ENCODE measurements at regions not wholly inside any gene's neighbourhood (a gene's known extent, or its start where the extent isn't known, plus 50 kb on each side); places are given as distances from the start of the nearest gene placed in this dataset.
A peak's percentile ranks its signal among the peaks of the same experiment; 100 is the strongest.

DNA sequence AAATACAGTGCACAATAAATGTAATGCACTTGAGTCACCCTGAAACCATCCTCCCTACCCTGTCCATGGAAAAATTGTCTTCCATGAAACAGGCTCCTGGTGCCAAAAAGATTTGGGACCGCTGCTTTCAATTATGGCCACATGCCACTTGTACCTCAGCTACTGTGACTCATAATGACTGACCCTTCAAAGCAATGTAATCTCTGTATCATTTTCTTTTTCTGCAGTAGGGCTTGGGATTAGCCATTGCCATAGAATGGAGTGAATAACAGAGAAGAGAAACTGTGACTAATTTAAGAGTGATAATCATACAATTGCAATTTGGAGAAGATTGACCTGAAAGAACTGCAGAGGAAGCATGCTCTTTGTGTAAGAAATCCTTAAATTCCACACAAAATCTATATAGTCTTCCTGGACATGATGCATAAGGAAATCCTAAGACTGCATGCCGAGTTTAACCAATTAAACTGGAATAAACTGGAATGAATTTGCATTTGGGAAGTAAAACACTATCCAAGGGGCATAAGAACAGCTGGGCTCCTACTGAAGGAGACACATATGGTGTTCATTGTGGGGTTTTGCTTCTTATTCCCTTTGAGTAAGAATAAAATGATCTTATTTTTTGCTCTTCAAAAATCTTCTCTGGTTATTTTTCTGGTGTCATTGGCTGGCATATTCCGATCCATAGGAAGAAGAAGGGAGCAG is 59.5 kb upstream of the SLC7A1 start:
- no peak for DNase-seq

DNA sequence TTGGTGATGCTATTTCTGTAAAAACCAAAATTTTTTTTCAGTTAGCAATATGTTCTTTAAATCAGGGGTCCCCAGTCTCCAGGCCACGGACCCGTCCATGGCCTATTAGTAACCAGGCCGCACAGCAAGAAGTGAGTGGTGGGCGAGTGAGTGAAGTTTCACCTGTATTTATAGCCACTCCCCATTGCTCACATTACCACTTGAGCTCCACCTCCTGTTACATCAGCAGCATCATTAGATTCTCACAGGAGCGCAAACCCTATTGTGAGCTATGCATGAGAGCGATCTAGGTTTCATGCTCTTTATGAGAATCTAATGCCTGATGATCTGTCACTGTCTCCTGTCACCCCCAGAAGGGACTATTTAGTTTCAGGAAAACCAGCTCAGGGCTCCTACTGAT is 58.9 kb upstream of the SLC7A1 start:
- DNase-seq = no peak

DNA sequence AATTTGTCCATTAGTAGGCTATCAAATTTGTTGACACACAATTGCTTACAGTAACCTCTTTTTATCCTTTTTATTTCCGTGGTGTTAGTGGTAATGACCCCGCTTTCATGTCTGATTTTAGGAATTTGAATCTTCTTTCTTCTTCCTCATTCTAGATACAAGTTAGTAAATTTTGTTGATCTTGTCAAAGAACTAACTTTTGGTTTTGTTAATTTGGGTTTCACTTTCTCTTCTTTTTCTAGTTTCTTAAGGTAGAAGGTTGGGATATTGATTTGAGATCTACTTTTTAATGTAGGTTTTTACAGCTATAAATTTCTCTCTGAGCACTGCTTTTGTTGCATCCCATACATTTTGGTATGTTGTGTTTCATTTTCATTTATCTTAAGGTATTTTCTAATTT is 53.3 kb upstream of the SLC7A1 start:
- peak; percentile 24 for DNase-seq

Measured in inflammatory macrophage treated with lipopolysaccharide for 4 hours (primary cell).